HUES48 (cell line): ENCODE measurements at regions not wholly inside any gene's neighbourhood (a gene's known extent, or its start where the extent isn't known, plus 50 kb on each side); places are given as distances from the start of the nearest gene placed in this dataset.

Source experiments
- H3K27ac ChIP-seq: one replicate; pipeline ENCODE4 v1.7.0; 2013; ENCODE audit warnings: low read depth, low read length, inconsistent platforms
- H3K27me3 ChIP-seq: 2 replicates; pipeline ENCODE4 v1.6.1; 2013; ENCODE audit warnings: mild to moderate bottlenecking, low read length; ENCODE audit not compliant: control insufficient read depth, insufficient read depth
- H3K36me3 ChIP-seq: 2 replicates; pipeline ENCODE4 v1.6.1; 2013; ENCODE audit warnings: low read length; ENCODE audit not compliant: control insufficient read depth, insufficient read depth
- H3K4me1 ChIP-seq: 2 replicates; pipeline ENCODE4 v1.6.1; 2013; ENCODE audit warnings: mild to moderate bottlenecking, low read length; ENCODE audit not compliant: control insufficient read depth, insufficient read depth
- H3K4me3 ChIP-seq: 2 replicates; pipeline ENCODE4 v1.5.1; 2013; ENCODE audit warnings: mild to moderate bottlenecking, low read depth, low read length
- H3K9ac ChIP-seq: 2 replicates; pipeline ENCODE4 v1.6.1; 2013; ENCODE audit warnings: mild to moderate bottlenecking, low read depth, low read length, moderate library complexity
- H3K9me3 ChIP-seq: 2 replicates; pipeline ENCODE4 v1.6.1; 2013; ENCODE audit warnings: low read length; ENCODE audit not compliant: control insufficient read depth, insufficient read depth

DNA sequence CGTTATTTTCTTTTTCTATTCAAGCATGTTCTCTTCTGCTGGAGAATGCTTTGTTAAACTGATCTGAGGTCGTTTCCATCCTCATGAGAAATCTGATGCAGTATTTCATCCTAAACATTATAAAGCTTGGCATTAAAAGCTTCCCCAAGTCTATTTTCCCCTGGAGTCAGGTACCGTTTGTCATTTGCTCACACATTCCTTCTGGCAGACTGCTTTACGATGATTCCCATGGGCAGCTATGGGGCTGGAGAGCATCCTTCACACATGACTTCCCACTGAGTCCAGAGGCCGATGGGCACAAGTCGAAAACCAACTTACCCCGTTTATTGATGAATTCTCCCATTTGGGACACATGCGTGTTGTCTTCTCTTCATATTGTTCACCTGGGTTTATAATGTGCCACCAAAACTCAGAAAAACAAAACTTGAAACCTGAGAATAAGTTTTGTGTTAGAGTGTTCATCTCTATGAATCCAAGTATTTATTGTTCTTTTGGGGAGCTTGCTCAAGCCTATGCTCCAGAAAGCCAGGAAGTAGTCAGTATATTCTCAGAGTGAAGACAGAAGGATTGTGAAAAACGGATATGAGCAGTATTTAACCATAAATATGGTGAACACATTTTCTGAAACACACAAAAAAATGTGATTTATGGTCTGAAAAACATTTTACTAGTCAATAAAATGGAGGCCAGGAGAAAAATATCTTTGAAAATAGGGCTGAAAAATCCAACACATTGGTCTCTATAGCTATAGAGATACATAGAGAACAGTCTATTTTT lies 298.8 kb upstream of the NOCT start:
- H3K4me3 ChIP-seq, result no peak overlapping the region
- H3K9ac ChIP-seq, result no peak overlapping the region
- H3K27ac ChIP-seq, result no peak overlapping the region
- H3K27me3 ChIP-seq, result no peaks in the 10 kb centered on the region
- no peaks in the 10 kb centered on the region for H3K4me1 ChIP-seq
- H3K9me3 ChIP-seq, result no peaks in the 10 kb centered on the region
- no peaks in the 10 kb centered on the region for H3K36me3 ChIP-seq

GRCh38 chr4:138710297-138710696 lies 305.3 kb upstream of the NOCT start:
- Histone ChIP-seq H3K9ac (no peak overlapping the region), H3K9me3 (no peaks in the 10 kb centered on the region), H3K36me3 (no peaks in the 10 kb centered on the region), H3K4me3 (no peak overlapping the region), H3K4me1 (peaks cover 13% of the 10 kb centered on the region), H3K27ac (no peak overlapping the region), H3K27me3 (no peaks in the 10 kb centered on the region)

- H3K27me3 ChIP-seq, result no peaks in the 10 kb centered on the region
- H3K27ac ChIP-seq, result no peak overlapping the region
- H3K9me3 ChIP-seq, result no peaks in the 10 kb centered on the region
These were observed 305.7 kb upstream of the NOCT start for GRCh38 chr4:138709859-138710258.

DNA sequence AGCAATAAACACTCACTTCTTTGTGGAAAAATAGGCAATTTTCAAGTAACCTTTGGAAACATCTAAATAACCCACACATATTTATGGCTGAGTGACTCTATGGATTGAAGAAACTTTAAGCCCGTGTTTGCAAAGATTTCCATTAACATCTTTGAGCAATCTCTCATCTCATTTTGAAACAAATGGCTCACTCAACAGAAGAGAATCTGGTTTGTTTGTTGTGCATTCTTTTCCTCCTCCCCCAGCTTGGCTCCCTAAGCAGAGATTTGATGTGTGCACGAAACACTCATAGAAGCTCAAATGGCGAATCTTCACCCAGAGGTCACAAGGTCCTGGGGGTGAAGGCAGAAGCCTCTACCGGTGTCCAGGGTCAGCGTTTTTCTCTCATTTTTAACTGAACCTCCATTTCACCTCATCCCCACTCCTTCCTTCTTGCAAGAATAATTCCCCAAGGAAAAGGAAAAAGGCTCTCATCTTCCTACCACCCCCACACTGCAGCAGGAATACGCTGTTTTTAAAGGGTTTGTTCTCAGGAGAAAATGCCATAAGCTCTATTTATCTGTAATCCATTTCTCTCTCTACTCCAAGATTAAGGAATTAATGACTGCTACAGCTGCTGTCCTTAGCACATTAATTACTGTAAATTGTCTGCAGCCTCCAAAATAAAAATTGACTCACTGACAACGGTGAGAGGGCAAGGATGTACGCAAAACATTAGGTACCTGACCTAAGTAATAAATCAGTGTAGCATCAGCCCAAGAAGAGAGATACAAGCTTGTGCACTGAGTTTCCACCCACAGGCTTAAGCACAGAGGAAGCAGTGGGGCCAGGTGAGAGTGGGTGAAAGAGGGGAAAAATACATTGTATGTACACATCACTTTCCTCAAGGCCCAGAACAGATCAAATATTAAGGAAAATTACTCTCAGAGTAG lies 307.6 kb upstream of the NOCT start:
- Histone ChIP-seq H3K4me3 (no peak overlapping the region), H3K4me1 (peaks cover 13% of the 10 kb centered on the region), H3K27me3 (no peaks in the 10 kb centered on the region), H3K36me3 (no peaks in the 10 kb centered on the region), H3K9ac (no peak overlapping the region), H3K27ac (no peak overlapping the region), H3K9me3 (no peaks in the 10 kb centered on the region)

More at GRCh38 chr4:138709859-138710258, 305.7 kb upstream of the NOCT start:
- Histone ChIP-seq H3K36me3 (no peaks in the 10 kb centered on the region), H3K9ac (no peak overlapping the region), H3K4me1 (peaks cover 13% of the 10 kb centered on the region), H3K4me3 (no peak overlapping the region)

DNA sequence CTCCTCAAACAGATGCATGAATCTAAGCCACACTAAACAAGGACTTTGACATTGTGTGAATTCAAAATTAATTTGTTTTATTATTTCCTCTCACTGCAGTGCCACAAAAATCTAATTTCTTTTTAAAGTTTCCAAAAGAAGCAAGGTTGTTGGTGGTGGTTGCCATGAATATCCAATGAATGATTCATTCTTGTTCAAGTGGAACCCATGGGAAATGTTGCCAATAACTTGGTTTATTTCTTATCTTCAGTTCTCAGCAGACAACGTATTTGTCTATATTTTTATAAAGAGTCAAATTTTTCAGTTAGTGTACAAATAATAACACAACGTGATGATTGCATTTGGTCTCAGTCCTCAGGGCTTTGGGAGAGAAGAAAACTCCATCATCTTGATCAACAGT lies 309.4 kb upstream of the NOCT start:
- Histone ChIP-seq H3K9ac (no peak overlapping the region), H3K4me1 (peaks cover 13% of the 10 kb centered on the region), H3K36me3 (no peaks in the 10 kb centered on the region), H3K9me3 (no peaks in the 10 kb centered on the region), H3K27ac (no peak overlapping the region), H3K4me3 (no peak overlapping the region), H3K27me3 (no peaks in the 10 kb centered on the region)

- Histone ChIP-seq H3K4me1 (peaks cover 12% of the 10 kb centered on the region), H3K4me3 (no peak overlapping the region), H3K27me3 (no peaks in the 10 kb centered on the region), H3K9me3 (no peaks in the 10 kb centered on the region), H3K9ac (no peak overlapping the region), H3K27ac (no peak overlapping the region), H3K36me3 (no peaks in the 10 kb centered on the region)
These were observed 313.3 kb upstream of the NOCT start for GRCh38 chr4:138702190-138702824.

GRCh38 chr4:138698641-138699040 lies 316.9 kb upstream of the NOCT start:
- Histone ChIP-seq H3K9me3 (no peaks in the 10 kb centered on the region), H3K36me3 (no peaks in the 10 kb centered on the region), H3K4me1 (peaks cover 27% of the 10 kb centered on the region), H3K27ac (no peak overlapping the region), H3K4me3 (no peak overlapping the region), H3K9ac (no peak overlapping the region), H3K27me3 (no peaks in the 10 kb centered on the region)

DNA sequence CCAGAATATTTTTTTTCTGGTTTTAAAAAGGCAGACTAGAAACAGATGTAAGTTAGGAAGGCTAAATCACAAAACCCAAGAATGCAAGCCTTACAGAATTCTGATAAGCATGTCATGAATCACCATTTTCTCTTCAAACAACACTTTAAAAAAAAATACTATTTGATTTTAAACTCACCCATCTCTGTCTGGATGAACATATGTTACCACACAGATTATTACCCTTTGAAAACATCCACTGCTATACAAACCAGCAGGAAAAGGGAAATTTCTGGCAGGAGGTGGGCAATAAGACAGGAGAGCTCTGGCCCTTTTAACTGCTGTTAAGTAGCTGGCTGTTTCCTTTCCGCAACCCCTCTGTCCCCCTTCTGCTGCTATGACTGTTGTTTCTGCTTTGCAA lies 317.7 kb upstream of the NOCT start:
- H3K27me3 ChIP-seq, result no peaks in the 10 kb centered on the region
- H3K27ac ChIP-seq, result no peak overlapping the region
- no peaks in the 10 kb centered on the region for H3K36me3 ChIP-seq
- no peak overlapping the region for H3K9ac ChIP-seq
- H3K4me1 ChIP-seq, result peaks cover 31% of the 10 kb centered on the region
- no peaks in the 10 kb centered on the region for H3K9me3 ChIP-seq
- no peak overlapping the region for H3K4me3 ChIP-seq

DNA sequence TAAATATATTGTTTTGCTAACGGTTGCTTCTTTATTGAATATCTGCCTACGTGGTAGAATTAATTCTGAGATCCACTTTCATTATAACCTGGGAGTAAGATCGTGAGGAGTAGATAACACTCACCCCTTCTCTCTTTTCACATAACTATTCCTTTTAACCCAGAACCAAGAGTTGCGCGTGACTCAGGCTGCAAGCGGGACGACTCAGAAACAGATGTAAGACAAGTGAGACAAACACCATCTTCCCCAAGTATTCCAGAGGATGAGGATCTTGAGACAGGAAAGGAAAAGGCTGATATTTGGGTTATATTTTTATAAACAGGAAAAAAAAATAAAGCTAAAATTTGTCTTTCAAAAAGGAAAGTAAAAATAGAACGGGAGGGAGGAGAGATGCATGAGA lies 318.8 kb upstream of the NOCT start:
- H3K27ac ChIP-seq, result no peak overlapping the region
- H3K9ac ChIP-seq, result no peak overlapping the region
- no peak overlapping the region for H3K4me3 ChIP-seq
- H3K4me1 ChIP-seq, result peaks cover 31% of the 10 kb centered on the region
- H3K9me3 ChIP-seq, result no peaks in the 10 kb centered on the region
- no peaks in the 10 kb centered on the region for H3K36me3 ChIP-seq
- H3K27me3 ChIP-seq, result no peaks in the 10 kb centered on the region

DNA sequence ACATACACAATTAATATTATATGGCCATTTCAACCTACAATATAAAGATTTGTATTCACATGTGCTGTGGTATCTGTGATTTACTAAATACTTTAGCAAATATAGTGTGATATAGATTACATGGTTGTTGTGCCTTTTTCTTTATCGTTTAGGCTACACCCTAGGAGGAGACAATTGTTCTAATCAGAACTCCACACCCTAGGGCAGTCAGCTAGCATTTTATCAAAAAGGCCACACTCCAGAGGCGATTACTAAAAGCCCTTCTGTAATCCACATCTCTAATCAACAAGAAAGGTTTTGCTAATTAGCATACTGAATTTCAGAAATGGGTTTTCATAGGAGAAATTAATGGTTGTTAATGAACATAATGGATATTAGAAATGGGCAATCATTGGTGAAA lies 319.5 kb upstream of the NOCT start:
- Histone ChIP-seq H3K27me3 (no peaks in the 10 kb centered on the region), H3K36me3 (no peaks in the 10 kb centered on the region), H3K4me3 (no peak overlapping the region), H3K4me1 (peaks cover 31% of the 10 kb centered on the region), H3K9me3 (no peaks in the 10 kb centered on the region), H3K27ac (no peak overlapping the region), H3K9ac (no peak overlapping the region)

DNA sequence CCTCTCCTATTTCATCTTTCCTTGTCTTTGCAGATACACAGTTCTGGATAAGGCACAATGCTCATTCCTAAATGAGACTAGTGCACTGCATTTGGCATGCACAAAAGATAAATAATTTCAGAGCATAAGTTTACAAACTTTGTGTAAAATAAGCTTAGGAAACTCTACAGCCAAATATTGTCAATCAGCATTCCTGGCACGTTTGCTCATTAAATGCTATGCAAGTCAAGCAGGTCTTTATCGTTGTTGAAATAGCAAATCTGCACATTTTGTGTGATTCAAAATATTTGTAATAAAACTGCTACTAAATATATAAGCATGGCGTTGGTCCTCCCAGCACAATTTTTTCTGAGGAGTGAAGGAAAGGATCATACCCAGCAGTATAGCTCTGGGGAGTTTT lies 322.1 kb upstream of the NOCT start:
- Histone ChIP-seq H3K9me3 (no peaks in the 10 kb centered on the region), H3K9ac (no peak overlapping the region), H3K27ac (no peak overlapping the region), H3K36me3 (no peaks in the 10 kb centered on the region), H3K4me1 (peaks cover 31% of the 10 kb centered on the region), H3K27me3 (no peaks in the 10 kb centered on the region), H3K4me3 (no peak overlapping the region)
